H1 (cell line): ENCODE measurements at regions not wholly inside any gene's neighbourhood (a gene's known extent, or its start where the extent isn't known, plus 50 kb on each side); places are given as distances from the start of the nearest gene placed in this dataset.

Experiments
- EGR1 ChIP-seq: IDR thresholded peaks from 2 replicates; pipeline ENCODE4 v1.6.1; 2011; ENCODE audit warnings: low read depth, low read length, borderline replicate concordance
- KDM4A ChIP-seq: IDR thresholded peaks from one replicate; pipeline ENCODE4 v1.7.1; 2012; ENCODE audit warnings: low read depth, mild to moderate bottlenecking, moderate library complexity, low read length, inconsistent platforms; ENCODE audit not compliant: severe bottlenecking
- NANOG ChIP-seq: IDR thresholded peaks from 2 replicates; pipeline ENCODE4 v1.6.1; 2011; ENCODE audit warnings: low read length, low read depth, mild to moderate bottlenecking, inconsistent platforms; ENCODE audit not compliant: insufficient read depth, poor library complexity, severe bottlenecking
- TAF7 ChIP-seq: optimal IDR thresholded peaks from 2 replicates; pipeline ENCODE3; 2011; ENCODE audit warnings: low read depth, mild to moderate bottlenecking, inconsistent platforms, low read length, moderate library complexity, borderline replicate concordance
- TEAD4 ChIP-seq: IDR thresholded peaks from 2 replicates; pipeline ENCODE4 v1.6.1; 2012; ENCODE audit warnings: low read depth, low read length, inconsistent platforms, mixed read lengths
- TF ChIP-seq, protein P1 (sequence below): IDR thresholded peaks from 2 replicates; pipeline ENCODE4 v1.6.1; 2012; ENCODE audit warnings: inconsistent platforms

DNA sequence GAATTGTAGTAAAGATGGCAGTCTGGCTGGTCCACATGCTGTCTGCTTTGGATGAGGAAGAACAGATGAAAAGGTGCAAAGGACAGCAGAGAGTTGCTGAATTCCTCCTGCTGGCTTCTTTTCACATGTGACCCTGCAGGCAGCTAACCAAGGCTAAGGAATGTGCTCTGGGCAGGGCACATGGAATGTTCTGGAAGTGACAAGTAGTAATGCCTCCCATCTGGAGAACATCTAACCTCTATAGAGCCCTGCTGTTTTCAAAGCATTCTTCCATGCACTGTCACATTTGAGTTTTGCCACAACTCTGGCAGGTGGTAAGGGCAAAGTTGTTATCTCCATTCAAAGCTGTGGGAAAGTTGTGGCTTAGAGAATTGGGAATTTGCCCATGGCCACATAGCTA, 208.8 kb downstream of the STK31 start (continued):
- TF ChIP-seq, protein P1, sequence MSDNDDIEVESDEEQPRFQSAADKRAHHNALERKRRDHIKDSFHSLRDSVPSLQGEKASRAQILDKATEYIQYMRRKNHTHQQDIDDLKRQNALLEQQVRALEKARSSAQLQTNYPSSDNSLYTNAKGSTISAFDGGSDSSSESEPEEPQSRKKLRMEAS: peak; percentile 80
- no peak for TF ChIP-seq KDM4A
- peak; percentile 84 for TF ChIP-seq NANOG
- TF ChIP-seq TEAD4: peak; percentile 74
- TF ChIP-seq EGR1: no peak
- no peak for TF ChIP-seq TAF7
